Tibial artery (tissue), 4 donors: ENCODE measurements at regions not wholly inside any gene's neighbourhood (a gene's known extent, or its start where the extent isn't known, plus 50 kb on each side); places are given as distances from the start of the nearest gene placed in this dataset.
"Not testable (repeated sequence)": the region's sequence is repeated elsewhere in the genome, so short reads cannot be mapped to it uniquely, and the experiment has no call there.

Experiments used
- DNase-seq, 2 donors: peaks; one replicate each; pipeline ENCODE4 v3.0.0-alpha.2; 2019
- H3K27ac ChIP-seq, 2 donors: fragments of 200-600 bp; sonication (generic) in 1 of 2; 1 replicate in 1 of 2; 2 replicates in 1 of 2; pipeline ENCODE4 v1.5.1; 2018 to 2019; ENCODE audit warnings: mild to moderate bottlenecking in 1 of 2
- H3K27me3 ChIP-seq, 2 donors: fragments of 200-600 bp; sonication (generic) in 1 of 2; one replicate each; pipeline versions ENCODE4 v1.5.1 to v1.6.0; 2016 to 2019
- H3K36me3 ChIP-seq, 3 donors: fragments of 200-600 bp; sonication (generic) in 2 of 3; one replicate each; pipeline ENCODE4 v1.5.1; 2016 to 2019; ENCODE audit warnings: mild to moderate bottlenecking in 2 of 3
- H3K4me1 ChIP-seq, 4 donors: fragments of 200-600 bp; sonication (generic) in 2 of 4; 1 replicate in 3 of 4; 2 replicates in 1 of 4; pipeline ENCODE4 v1.5.1; 2016 to 2019
- H3K4me3 ChIP-seq, 2 donors: fragments of 200-600 bp; sonication (generic) in 1 of 2; 1 replicate in 1 of 2; 2 replicates in 1 of 2; pipeline ENCODE4 v1.5.1; 2018 to 2019; ENCODE audit warnings: mild to moderate bottlenecking in 2 of 2
- H3K9me3 ChIP-seq, 3 donors: fragments of 200-600 bp; sonication (generic) in 1 of 3; one replicate each; pipeline ENCODE4 v1.5.1; 2016 to 2019
- intact Hi-C: fragments of 100-400 bp; cut with DNase I; formaldehyde crosslinking; loops from one replicate; pipeline ENCODE4 v1.15.0; 2023; ENCODE audit warnings: low total_unique reads
- TF ChIP-seq, protein P1 (sequence below), 2 experiments: fragments of 200-600 bp in 1 of 2; fragments of 450-650 bp in 1 of 2; IDR thresholded peaks; one replicate each; pipeline ENCODE4 v1.5.1; 2017 to 2019; ENCODE audit warnings: antibody characterized with exemption in 2 of 2, mild to moderate bottlenecking in 1 of 2, moderate library complexity in 1 of 2

DNA sequence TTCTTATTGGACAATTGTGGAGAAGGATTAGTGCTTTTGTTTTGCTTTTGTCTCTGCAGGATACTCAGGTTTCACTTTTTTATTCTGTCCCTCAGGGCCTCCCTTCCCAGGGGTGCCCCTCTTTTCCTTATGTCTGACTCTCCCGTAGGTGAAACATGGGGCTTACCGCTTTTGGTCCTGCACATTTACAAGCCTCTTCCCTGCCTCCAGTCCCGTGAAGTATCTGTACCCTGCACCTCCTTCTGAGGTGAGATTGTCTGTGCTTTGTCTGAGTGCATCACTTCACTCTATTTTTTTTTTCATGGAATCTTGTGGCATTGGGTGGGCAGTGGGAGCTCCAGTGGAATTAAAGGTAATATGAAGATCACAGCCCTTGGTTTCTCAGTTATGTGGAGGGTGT, 758.1 kb upstream of the TPTE start:
- Histone ChIP-seq H3K4me3 (no peak overlapping the region), H3K36me3 (no peaks in the 10 kb centered on the region), H3K4me1 (no peaks in the 10 kb centered on the region), H3K27ac (no peak overlapping the region), H3K9me3 (peaks cover 0 to 17% (median 3%) of the 10 kb centered on the region in 3 donors), H3K27me3 (no peaks in the 10 kb centered on the region)
- intact Hi-C loops, result no loop called here
- DNase-seq, result no peak
- TF ChIP-seq, protein P1, sequence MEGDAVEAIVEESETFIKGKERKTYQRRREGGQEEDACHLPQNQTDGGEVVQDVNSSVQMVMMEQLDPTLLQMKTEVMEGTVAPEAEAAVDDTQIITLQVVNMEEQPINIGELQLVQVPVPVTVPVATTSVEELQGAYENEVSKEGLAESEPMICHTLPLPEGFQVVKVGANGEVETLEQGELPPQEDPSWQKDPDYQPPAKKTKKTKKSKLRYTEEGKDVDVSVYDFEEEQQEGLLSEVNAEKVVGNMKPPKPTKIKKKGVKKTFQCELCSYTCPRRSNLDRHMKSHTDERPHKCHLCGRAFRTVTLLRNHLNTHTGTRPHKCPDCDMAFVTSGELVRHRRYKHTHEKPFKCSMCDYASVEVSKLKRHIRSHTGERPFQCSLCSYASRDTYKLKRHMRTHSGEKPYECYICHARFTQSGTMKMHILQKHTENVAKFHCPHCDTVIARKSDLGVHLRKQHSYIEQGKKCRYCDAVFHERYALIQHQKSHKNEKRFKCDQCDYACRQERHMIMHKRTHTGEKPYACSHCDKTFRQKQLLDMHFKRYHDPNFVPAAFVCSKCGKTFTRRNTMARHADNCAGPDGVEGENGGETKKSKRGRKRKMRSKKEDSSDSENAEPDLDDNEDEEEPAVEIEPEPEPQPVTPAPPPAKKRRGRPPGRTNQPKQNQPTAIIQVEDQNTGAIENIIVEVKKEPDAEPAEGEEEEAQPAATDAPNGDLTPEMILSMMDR (IDR thresholded peaks at IDR 0.05), result no peak

DNA sequence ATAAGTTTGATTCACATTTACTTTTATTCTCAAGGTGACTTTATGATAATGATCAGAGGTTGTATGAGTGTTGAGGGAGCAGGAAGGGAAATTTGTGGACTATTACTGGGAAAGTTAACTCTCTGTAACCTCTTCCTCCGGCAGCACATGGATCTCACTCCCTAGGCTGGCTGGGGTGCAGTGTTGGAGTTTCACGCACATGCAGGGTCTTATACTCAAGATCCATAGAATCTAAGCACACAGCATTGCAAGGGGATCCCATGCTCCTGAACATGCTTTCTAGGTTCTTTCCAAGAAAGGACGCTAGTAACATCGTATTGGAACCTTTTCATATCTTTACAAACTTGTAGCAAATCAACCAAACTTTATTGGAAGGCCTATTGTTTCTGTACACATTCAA, 757.6 kb upstream of the TPTE start:
- H3K9me3 ChIP-seq, result peaks cover 0 to 20% (median 3%) of the 10 kb centered on the region in 3 donors
- TF ChIP-seq, protein P1 (IDR thresholded peaks at IDR 0.05), result no peak

DNA sequence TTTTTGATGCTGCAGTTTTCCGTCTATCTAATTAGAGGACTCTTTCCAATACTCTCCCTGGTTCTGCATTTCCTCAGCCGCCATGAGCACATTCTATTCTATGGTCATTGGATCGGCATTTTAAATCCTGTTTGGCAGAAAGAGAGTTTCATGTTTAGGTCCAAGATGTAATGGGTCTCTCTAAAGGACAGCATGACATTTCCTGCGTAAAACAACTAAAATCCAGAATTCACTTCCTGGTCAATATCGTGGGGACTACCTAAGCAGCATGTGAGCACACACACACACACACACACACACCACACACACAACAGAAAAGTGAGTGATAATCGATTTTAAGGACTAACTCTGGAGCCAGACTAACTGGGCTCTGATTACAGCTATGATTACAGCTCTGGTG, 757.1 kb upstream of the TPTE start:
- intact Hi-C loops, H3K27me3 ChIP-seq, DNase-seq, H3K27ac ChIP-seq, H3K36me3 ChIP-seq, H3K4me3 ChIP-seq, H3K4me1 ChIP-seq: not testable (repeated sequence)
- peaks cover 0 to 18% (median 3%) of the 10 kb centered on the region in 3 donors for H3K9me3 ChIP-seq

More for the DNA sequence above, 757.6 kb upstream of the TPTE start:
- no peak for DNase-seq
- no peak overlapping the region for H3K4me3 ChIP-seq
- H3K27ac ChIP-seq, result no peak overlapping the region
- H3K36me3 ChIP-seq, result no peaks in the 10 kb centered on the region
- H3K27me3 ChIP-seq, result no peaks in the 10 kb centered on the region
- no peaks in the 10 kb centered on the region for H3K4me1 ChIP-seq
- intact Hi-C loops, result no loop called here

DNA sequence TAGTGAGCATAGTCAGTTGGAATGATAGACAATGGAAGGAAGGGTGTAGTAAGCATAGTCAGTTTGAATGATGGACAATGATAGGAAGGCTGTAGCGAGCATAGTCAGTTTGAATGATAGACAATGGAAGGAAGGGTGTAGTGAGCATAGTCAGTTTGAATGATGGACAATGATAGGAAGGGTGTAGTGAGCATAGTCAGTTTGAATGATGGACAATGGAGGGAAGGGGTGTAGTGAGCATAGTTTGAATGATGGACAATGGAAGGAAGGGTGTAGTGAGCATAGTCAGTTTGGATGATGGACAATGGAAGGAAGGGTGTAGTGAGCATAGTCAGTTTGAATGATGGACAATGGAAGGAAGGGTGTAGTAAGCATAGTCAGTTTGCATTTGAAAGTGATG, 755.8 kb upstream of the TPTE start:
- DNase-seq, H3K4me1 ChIP-seq, H3K27ac ChIP-seq, intact Hi-C loops, H3K4me3 ChIP-seq, H3K27me3 ChIP-seq, H3K36me3 ChIP-seq: not testable (repeated sequence)
- peaks cover 0 to 24% (median 3%) of the 10 kb centered on the region in 3 donors for H3K9me3 ChIP-seq

DNA sequence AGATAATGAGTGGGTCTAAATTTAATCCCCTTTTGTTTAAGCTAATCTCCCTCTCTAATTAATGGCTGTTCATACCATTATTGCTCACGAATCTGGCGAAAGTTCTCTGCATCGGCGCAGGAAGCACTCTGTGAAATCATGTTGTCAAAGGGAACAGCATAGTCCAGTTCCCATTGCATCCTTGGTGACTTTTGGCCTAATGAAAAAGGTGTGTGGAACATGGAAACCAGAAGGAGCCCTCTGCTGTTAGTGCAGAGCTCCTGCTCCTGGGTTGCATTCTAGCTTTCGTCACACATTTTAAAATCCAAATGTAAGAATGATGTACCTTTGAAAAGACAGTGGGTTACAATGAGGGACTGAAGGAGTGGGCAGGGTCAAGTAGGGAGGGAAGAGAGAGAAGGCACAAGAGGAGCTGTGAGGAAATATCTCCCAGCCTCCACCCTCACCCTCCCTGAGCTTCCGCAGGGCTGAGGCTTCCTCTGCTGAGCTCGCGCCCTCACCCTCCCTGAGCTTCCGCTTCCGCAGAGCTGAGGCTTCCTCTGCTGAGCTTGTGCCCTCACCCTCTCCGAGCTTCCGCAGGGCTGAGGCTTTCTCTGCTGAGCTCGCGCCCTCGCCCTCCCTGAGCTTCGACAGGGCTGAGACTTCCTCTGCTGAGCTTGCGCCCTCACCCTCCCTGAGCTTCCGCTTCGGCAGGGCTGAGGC, 754.3 kb upstream of the TPTE start:
- H3K27me3 ChIP-seq, intact Hi-C loops, DNase-seq, H3K4me1 ChIP-seq, H3K27ac ChIP-seq, H3K36me3 ChIP-seq, H3K4me3 ChIP-seq: not testable (repeated sequence)
- H3K9me3 ChIP-seq, result peaks cover 0 to 30% (median 3%) of the 10 kb centered on the region in 3 donors

DNA sequence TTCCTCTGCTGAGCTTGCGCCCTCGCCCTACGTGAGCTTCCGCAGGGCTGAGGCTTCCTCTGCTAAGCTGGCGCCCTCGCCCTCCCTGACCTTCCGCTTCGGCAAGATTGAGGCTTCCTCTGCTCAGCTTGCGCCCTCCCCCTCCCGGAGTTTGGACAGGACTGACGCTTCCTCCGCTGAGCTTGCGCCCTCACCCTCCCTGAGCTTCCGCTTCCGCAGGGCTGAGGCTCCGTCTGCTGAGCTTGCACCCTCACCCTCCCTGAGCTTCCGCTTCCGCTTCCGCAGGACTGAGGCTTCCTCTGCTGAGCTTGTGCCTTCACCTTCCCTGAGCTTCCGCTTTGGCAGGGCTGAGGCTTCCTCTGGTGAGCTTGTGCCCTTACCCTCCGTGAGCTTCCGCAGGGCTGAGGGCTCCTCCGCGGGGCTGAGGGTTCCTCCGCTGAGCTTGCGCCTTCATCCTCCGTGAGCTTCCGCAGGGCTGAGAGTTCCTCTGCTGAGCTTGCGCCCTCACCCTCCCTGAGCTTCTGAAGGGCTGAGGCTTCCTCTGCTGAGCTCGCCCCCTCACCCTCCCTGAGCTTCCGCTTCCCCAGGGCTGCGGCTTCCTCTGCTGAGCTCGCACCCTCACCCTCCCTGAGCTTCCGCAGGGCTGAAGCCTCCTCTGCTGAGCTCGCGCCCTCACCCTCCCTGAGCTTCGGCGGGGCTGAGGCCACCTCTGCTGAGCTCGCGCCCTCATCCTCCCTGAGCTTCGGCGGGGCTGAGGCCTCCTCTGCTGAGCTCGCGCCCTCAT, 753.6 kb upstream of the TPTE start:
- Histone ChIP-seq H3K27me3 (no peaks in the 10 kb centered on the region), H3K36me3 (no peaks in the 10 kb centered on the region), H3K4me1 (no peaks in the 10 kb centered on the region), H3K27ac (no peak overlapping the region), H3K4me3 (no peak overlapping the region), H3K9me3 (peaks cover 0 to 34% (median 3%) of the 10 kb centered on the region in 3 donors)
- DNase-seq, result no peak
- intact Hi-C loops, result no loop called here
- TF ChIP-seq, protein P1 (IDR thresholded peaks at IDR 0.05), result no peak

DNA sequence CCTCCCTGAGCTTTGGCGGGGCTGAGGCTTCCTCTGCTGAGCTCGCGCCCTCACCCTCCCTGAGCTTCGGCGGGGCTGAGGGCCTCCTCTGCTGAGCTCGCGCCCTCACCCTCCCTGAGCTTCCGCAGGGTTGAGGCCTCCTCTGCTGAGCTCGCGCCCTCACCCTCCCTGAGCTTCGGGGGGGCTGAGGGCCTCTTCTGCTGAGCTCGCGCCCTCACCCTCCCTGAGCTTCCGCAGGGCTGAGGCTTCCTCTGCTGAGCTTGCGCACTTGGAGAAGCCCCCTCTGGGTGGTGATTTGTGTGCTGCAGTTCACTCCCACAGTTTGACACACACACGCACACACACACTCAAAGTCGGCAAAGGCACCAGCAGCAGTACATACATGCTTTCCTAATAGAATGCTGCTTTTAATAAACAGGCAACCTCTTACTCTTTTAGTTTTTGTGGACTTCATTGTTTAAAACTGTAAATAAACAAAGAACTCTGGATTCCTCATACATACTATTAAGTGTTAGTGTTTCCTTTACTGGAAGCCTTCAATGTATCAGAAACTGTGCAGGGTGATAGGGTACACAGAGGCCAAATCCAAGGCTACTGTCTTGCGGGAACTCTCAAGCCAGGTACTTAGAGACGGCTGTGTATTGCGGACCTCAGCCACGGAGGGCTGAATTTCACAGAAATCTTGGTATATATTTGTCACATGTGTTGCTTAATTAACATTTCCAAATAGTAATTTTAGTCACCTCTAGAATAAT, 752.8 kb upstream of the TPTE start:
- H3K4me1 ChIP-seq, H3K36me3 ChIP-seq, H3K27ac ChIP-seq, H3K4me3 ChIP-seq, DNase-seq, intact Hi-C loops, H3K27me3 ChIP-seq: not testable (repeated sequence)
- peaks cover 0 to 34% (median 0%) of the 10 kb centered on the region in 3 donors for H3K9me3 ChIP-seq

DNA sequence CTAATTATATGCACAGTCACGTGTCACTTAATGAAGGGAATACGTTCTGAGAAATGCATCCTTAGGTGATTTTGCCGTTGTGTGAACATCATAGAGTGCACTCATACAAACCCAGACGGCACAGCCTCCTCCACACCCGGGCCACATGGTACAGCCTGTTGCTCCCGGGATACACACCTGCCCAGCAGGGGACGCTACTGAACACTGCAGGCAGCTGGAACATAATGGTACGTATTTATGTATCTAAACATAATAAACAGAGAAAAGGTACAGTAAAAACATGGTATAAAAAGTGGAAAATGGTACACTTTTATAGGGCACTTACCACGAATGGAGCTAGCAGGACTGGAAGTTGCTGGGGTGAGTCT, 752.3 kb upstream of the TPTE start:
- H3K4me3 ChIP-seq, intact Hi-C loops, H3K4me1 ChIP-seq, H3K27ac ChIP-seq, H3K36me3 ChIP-seq, DNase-seq, H3K27me3 ChIP-seq: not testable (repeated sequence)
- peaks cover 0 to 34% (median 0%) of the 10 kb centered on the region in 3 donors for H3K9me3 ChIP-seq

DNA sequence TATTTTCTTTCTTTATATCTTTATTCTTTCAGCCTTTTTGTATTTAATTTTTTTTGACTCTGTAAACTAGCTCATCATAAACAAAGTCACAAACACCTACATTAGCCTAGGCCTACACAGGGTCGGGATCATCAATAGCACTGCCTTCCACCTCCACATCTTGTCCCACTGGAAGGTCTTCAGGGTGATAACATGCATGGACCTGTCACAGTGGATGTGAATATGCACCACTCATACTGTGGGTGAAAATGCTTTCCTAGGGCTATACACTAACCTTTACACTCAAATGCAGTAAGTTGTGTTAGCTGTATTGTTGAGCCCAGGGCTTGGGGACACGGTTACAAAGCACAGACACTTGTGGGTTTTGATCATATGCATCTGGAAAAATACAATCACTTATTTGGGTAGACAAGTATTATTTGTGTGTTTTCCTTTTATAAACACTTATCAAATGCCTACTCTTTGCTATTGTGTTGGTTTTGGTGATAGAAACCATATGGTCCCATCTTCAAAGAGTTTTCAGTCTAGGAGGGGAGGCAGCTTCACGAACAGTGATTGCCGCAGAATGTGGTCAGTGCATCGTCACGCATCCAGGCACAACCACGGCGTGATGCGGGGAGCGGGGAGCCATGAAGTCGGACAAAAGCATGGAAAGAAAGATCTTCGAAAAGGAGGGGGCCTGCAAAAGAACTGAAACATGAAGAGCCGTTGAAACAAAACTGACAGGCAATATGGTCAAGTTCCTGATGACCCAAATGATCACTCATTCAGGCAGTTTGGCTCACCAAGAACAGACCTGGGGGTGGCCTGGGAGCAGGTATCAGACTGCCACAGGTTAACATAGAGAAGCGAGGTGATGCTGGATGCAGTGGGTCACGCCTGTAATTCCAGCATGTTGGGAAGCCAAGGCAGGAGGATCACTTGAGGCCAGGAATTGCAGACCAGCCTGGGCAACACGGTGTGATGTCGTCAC, 751.4 kb upstream of the TPTE start:
- H3K4me3 ChIP-seq, intact Hi-C loops, DNase-seq, H3K36me3 ChIP-seq, H3K27ac ChIP-seq, H3K27me3 ChIP-seq, H3K4me1 ChIP-seq: not testable (repeated sequence)
- H3K9me3 ChIP-seq, result peaks cover 0 to 34% (median 0%) of the 10 kb centered on the region in 3 donors
